ENCODE measurements at regions not wholly inside any gene's neighbourhood (a gene's known extent, or its start where the extent isn't known, plus 50 kb on each side); places are given as distances from the start of the nearest gene placed in this dataset.
"Not testable (repeated sequence)": the region's sequence is repeated elsewhere in the genome, so short reads cannot be mapped to it uniquely, and the experiment has no call there.

- DNase-seq (ENCODE audit: extremely low read depth, low read depth) = no peak
- TF ChIP-seq CTCF (IDR thresholded peaks at IDR 0.05; ENCODE audit: low read depth, low read length) = no peak
Measured at GRCh38 chr2:58598171-58598570, 357.0 kb upstream of the FANCL start.

- no peak for DNase-seq (ENCODE audit: extremely low read depth, low read depth)
- TF ChIP-seq CTCF (IDR thresholded peaks at IDR 0.05; ENCODE audit: low read depth, low read length) = no peak
Measured at GRCh38 chr2:58595714-58596113, 354.6 kb upstream of the FANCL start.

- TF ChIP-seq CTCF (IDR thresholded peaks at IDR 0.05; ENCODE audit: low read depth, low read length) = no peak
- DNase-seq (ENCODE audit: extremely low read depth, low read depth) = no peak
Measured at GRCh38 chr2:58594762-58595161, 353.6 kb upstream of the FANCL start.

- TF ChIP-seq CTCF (IDR thresholded peaks at IDR 0.05; ENCODE audit: low read depth, low read length) = no peak; the same call in 1 of the 2 replicates
- DNase-seq (ENCODE audit: extremely low read depth, low read depth) = no peak
Measured at GRCh38 chr2:58594175-58594574, 353.1 kb upstream of the FANCL start.

GRCh38 chr2:58586178-58586577 lies 345.1 kb upstream of the FANCL start:
- DNase-seq (ENCODE audit: extremely low read depth, low read depth) = not testable (repeated sequence)

GRCh38 chr2:58585233-58585632 lies 344.1 kb upstream of the FANCL start:
- TF ChIP-seq CTCF (IDR thresholded peaks at IDR 0.05; ENCODE audit: low read depth, low read length) = no peak
- DNase-seq (ENCODE audit: extremely low read depth, low read depth) = no peak

GRCh38 chr2:58584606-58585118 lies 343.5 kb upstream of the FANCL start:
- TF ChIP-seq CTCF (IDR thresholded peaks at IDR 0.05; ENCODE audit: low read depth, low read length) = no peak
- DNase-seq (ENCODE audit: extremely low read depth, low read depth) = no peak

GRCh38 chr2:58578276-58578675 lies 337.2 kb upstream of the FANCL start:
- no peak for TF ChIP-seq CTCF (IDR thresholded peaks at IDR 0.05; ENCODE audit: low read depth, low read length)
- DNase-seq (ENCODE audit: extremely low read depth, low read depth) = no peak
